Stimulated activated CD4-positive, alpha-beta T cell treated with anti-CD3 and anti-CD28 coated beads, Interleukin-2, amount 100 ng/mL, for 24 hours (primary cell): ENCODE measurements at regions not wholly inside any gene's neighbourhood (a gene's known extent, or its start where the extent isn't known, plus 50 kb on each side); places are given as distances from the start of the nearest gene placed in this dataset.
"Not testable (repeated sequence)": the region's sequence is repeated elsewhere in the genome, so short reads cannot be mapped to it uniquely, and the experiment has no call there.

Source experiments
- DNase-seq, 2 donors: peaks; one replicate each; pipeline ENCODE4 v3.0.0-alpha.2; 2020

DNA sequence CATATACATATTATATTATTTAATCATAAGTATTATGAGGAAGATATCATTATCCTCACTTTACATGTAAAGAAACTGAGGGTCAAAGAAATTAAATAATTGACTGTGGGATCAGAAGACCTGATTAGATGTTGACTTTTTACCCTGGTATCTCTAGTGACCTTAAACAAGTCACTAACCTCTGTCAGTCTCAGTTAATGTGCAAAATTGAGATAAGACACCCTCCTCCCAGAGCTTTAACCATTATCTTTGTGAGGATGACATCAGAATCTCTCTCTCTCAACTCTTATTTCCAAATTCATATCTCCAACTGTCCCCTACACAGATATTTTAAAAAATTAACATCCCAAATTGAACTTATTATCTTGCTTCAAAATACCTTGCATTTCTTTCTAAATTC is 177.8 kb downstream of the KLHL28 start:
- no peak for DNase-seq

GRCh38 chr14:44782775-44783238 is 178.9 kb downstream of the KLHL28 start:
- no peak for DNase-seq

DNA sequence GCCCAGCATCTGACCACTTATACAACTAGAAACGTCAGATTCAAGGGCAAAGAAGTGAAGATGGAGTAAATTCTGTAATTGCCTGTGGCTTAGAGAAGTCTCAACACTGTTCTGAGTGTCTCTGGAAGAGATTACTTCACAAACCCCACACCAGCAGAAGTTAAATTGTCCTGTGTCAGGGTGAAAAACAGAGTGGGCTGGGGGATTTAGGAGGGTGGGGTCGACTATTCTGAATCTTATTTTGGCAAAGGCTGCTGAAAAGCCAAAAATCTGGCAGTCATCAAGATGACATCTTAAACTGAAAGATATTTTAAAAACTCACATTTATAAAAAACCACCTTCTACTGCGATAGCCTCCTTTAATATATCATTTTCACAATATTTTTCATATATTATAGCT is 180.8 kb downstream of the KLHL28 start:
- no peak for DNase-seq

- no peak for DNase-seq
Observed at GRCh38 chr14:44778604-44779003, 183.1 kb downstream of the KLHL28 start.

GRCh38 chr14:44777584-44777983 is 184.2 kb downstream of the KLHL28 start:
- no peak for DNase-seq

DNA sequence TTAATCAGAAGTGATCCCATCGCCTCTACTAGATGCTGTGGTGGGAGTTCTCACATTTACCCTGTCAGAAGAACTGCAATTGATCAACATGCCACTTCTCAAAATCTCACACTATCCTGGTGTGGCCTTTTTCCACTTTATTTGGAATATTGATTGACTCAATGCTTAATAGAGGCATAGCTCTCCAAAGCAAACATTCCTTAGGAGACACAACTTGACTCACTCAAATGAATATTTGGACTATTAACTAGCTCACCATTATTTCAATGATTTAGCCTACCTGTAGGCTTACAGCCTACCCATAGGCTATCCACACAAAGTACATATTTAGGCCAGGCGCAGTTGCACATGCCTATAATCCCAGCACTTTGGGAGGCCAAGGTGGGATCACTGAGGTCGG is 186.5 kb downstream of the KLHL28 start:
- no peak for DNase-seq

- no peak for DNase-seq
Observed at GRCh38 chr14:44774396-44774795, 187.4 kb downstream of the KLHL28 start.

DNA sequence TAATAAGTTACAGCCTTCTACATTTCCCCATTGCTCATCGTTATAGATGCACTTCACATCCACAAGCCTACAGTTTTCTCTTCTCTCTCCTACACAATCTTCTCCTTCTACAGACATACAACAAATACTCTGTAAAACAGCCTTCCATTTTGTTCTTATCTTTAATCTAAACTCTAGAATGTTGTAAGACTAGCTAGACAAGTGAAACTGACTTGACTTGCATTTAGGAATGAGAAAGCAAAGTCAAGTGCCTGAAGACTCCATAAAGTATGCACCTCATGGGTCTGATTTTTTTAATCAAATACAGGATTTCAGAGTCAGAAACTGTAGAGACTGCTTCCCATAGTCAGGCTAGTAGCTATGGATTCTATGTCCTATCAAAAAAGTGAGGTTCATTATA is 190.3 kb downstream of the KLHL28 start:
- DNase-seq: no peak

DNA sequence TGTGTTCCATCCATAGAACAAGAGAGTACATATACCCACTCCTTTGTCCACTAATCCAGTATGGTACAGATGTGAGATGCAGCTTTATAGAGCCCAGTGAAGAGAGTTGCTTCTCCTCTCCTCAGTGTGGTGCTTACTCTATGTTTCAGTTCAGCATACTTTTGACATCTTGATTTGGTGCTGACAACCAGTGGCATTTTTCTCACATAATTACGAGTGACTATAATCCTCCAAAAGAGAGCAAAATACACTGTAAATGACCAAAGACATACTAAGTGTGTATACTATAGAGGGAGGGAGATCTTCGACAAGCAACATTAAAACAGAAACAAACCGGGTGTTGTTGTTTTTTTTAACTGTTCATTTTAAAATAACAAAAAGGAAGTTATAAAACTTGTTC is 191.5 kb downstream of the KLHL28 start:
- no peak for DNase-seq

- DNase-seq: no peak
Observed at GRCh38 chr14:44768935-44769334, 192.8 kb downstream of the KLHL28 start.

DNA sequence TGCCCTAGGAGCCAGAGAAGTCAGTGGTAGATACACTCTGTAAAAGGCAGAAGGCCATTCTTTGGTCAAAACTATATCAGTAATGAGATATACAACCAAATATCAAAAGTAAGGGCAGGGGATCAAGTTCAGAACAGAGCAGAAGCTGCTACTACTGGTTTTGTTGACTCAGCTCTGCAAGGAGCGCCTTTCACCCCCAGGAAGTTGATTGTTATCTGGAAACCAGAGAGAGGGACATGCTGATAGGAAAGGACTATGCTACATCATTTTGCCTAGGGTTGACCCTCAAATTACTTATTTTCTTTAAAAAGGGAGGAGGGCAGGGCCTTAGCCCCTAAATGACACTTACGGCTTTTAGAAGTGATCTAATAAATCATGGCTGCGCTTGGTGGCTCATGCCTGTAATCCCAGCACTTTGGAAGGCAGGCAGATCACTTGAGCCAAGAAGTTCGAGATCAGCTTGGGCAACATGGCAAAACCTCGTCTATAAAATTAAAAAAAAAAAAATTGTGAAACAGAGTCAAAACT is 194.0 kb downstream of the KLHL28 start:
- no peak for DNase-seq

- no peak for DNase-seq
Observed at GRCh38 chr14:44766285-44766684, 195.5 kb downstream of the KLHL28 start.

DNA sequence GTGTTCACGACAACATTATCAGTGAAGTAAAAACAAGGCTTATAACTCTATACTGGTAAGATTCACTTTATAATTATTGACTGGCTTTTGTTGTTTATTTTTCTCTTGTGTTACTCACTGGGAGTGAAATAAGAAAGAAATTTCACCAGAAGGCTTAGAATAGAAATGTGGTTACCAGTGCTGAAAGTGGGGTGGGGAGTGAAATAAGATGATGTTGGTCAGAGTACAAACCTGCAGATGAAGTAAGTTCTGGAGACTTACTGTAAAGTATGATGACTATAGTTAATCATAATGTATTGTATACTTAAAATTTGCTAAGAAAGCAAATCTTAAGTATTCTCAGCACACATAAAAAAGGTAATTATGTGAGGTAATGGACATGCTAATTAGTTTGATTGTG is 198.4 kb downstream of the KLHL28 start:
- DNase-seq: no peak

DNA sequence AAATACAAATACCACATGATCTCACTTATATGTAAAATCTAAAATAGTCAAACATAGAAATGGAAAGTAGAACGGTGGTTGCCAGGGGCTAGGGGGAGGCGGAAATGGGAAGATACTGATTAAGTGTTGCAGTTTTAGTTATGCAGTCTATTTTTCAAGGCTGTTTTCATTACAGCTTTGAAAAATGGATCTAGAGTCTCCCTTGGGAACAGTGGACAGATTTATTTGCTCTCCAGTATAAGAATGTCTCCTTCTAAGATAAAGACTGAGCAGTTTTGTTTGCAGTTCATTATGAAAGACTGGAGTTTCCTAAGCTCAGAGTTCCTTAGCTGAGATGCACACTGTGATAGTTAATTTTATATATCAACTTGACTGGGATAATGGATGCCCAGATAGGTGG is 202.5 kb downstream of the KLHL28 start:
- no peak for DNase-seq

GRCh38 chr14:44756554-44756953 is 205.2 kb downstream of the KLHL28 start:
- DNase-seq: no peak

GRCh38 chr14:44745371-44745770 is 216.4 kb downstream of the KLHL28 start:
- DNase-seq: no peak

DNA sequence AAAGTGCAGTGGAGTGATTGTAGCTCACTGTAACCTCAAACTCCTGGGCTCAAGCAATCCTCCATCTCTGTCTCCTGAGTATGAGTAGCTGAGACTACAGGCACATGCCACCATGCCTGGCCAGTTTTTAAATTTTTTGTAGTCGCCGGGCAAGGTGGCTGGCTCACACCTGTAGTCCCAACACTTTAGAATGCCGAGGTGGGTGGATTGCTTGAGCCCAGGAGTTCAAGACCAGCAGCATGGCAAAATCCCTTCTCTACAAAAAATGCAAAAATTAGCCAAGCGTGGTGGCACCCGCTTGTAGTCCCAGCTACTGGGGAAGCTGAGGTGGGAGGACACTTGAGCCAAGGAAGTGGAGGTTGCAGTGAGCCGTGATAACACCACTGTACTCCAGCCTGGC is 219.5 kb downstream of the KLHL28 start:
- no peak for DNase-seq

GRCh38 chr14:44741431-44741830 is 220.3 kb downstream of the KLHL28 start:
- no peak for DNase-seq

- no peak for DNase-seq
Observed at GRCh38 chr14:44736326-44736725, 225.4 kb downstream of the KLHL28 start.

GRCh38 chr14:44732144-44732543 is 225.1 kb upstream of the FSCB start:
- no peak for DNase-seq

GRCh38 chr14:44730860-44731259 is 223.8 kb upstream of the FSCB start:
- no peak for DNase-seq

DNA sequence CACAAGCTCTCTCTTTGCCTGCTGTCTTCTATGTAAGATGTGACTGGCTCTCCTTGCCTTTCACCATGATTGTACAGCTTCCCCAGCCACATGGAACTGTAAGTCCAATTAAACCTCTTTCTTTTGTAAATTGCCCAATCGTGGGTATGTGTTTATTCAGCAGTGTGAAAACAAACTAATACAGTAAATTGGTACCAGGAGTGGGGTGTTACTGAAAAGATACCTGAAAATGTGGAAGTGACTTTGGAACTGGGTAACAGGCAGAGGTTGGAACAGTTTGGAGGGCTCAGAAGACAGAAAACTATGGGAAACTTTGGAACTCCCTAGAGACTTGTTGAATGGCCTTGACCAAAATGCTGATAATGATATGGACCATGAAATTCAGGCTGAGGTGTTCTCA is 214.3 kb upstream of the FSCB start:
- not testable (repeated sequence) for DNase-seq

GRCh38 chr14:44720707-44721106 is 213.6 kb upstream of the FSCB start:
- DNase-seq: no peak

GRCh38 chr14:44712024-44712815 is 205.1 kb upstream of the FSCB start:
- no peak for DNase-seq
